22Rv1 (cell line): ENCODE measurements at regions not wholly inside any gene's neighbourhood (a gene's known extent, or its start where the extent isn't known, plus 50 kb on each side); places are given as distances from the start of the nearest gene placed in this dataset.

Experiments used
- H3K27ac ChIP-seq: fragments of 450-650 bp; 2 replicates; pipeline ENCODE4 v1.5.1; 2017
- CTCF ChIP-seq: fragments of 450-650 bp; IDR thresholded peaks from 2 replicates; pipeline ENCODE4 v1.5.1; 2017; ENCODE audit warnings: mild to moderate bottlenecking
- ZFX ChIP-seq: fragments of 450-650 bp; IDR thresholded peaks from 2 replicates; pipeline ENCODE4 v1.6.1; 2017; ENCODE audit warnings: antibody characterized with exemption, borderline replicate concordance

- TF ChIP-seq CTCF (no peak), ZFX (no peak)
- no peak overlapping the region for H3K27ac ChIP-seq
Observed at GRCh38 chr12:13288501-13288900, 92.0 kb downstream of the EMP1 start.

- TF ChIP-seq ZFX (no peak), CTCF (no peak)
- no peak overlapping the region for H3K27ac ChIP-seq
Observed at GRCh38 chr12:13283867-13284266, 87.3 kb downstream of the EMP1 start.

GRCh38 chr12:13282861-13283260, 86.3 kb downstream of the EMP1 start:
- no peak for TF ChIP-seq CTCF
- TF ChIP-seq ZFX = no peak
- H3K27ac ChIP-seq = no peak overlapping the region

- TF ChIP-seq CTCF = peak; percentile 100
- TF ChIP-seq ZFX = no peak
Observed at GRCh38 chr12:13278249-13278787, 81.8 kb downstream of the EMP1 start.

GRCh38 chr12:13277293-13277692, 80.8 kb downstream of the EMP1 start:
- TF ChIP-seq ZFX (no peak), CTCF (no peak)
- no peak overlapping the region for H3K27ac ChIP-seq

More at GRCh38 chr12:13278249-13278787, 81.8 kb downstream of the EMP1 start:
- H3K27ac ChIP-seq = no peak overlapping the region

- no peak overlapping the region for H3K27ac ChIP-seq
- TF ChIP-seq ZFX (no peak), CTCF (no peak)
Observed at GRCh38 chr12:13275241-13276085, 78.9 kb downstream of the EMP1 start.

- H3K27ac ChIP-seq = no peak overlapping the region
- TF ChIP-seq CTCF (no peak), ZFX (no peak)
Observed at GRCh38 chr12:13273850-13274249, 77.3 kb downstream of the EMP1 start.
